ENCODE measurements at regions not wholly inside any gene's neighbourhood (a gene's known extent, or its start where the extent isn't known, plus 50 kb on each side); places are given as distances from the start of the nearest gene placed in this dataset.

DNA sequence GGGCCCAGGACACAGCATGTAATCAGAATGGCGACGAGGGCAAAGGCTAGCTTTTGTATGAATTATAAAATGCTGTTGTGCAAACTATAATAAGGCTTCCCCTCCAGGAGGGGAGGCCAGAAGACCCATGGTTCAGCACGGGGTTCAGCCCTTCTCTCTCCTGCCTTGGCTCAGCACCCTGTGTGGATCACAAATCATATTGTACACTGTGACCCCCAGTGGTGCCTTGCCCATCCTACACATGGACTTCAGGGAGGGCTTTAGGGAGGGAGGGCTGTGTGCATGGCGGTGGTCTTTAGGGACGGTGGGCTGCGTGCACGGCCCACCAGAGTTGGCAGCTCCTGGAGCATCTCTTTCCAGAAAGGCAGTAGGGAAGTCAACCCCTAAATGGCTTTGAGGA lies 120.8 kb upstream of the TNR start:
- H4K12ac ChIP-seq (ENCODE audit: low read depth, low read length), result no peak overlapping the region
- H3K18ac ChIP-seq (ENCODE audit: low read length), result no peak overlapping the region
- H2AK5ac ChIP-seq (ENCODE audit: low read length), result no peak overlapping the region
- no peak for DNase-seq
- no peak overlapping the region for H3K9ac ChIP-seq (ENCODE audit: low read length)
- no peaks in the 10 kb centered on the region for H3K9me3 ChIP-seq (ENCODE audit: insufficient read depth, low read depth, low read length)
- no CpG with 5 or more reads among the region's 7 CpGs for WGBS (ENCODE audit: extremely low coverage, insufficient coverage, insufficient read length)
- peaks cover 11 to 19% of the 10 kb centered on the region in 2 experiments for H3K4me1 ChIP-seq (ENCODE audit: control insufficient read depth in 1 of 2, insufficient read depth in 2 of 2, low read length in 2 of 2)
- no peak overlapping the region for H2BK120ac ChIP-seq (ENCODE audit: insufficient read depth, low read length, poor library complexity)
- H3K36me3 ChIP-seq (ENCODE audit: control insufficient read depth in 1 of 2, insufficient read depth in 2 of 2, low read length in 2 of 2), result no peaks in the 10 kb centered on the region
- H3K79me2 ChIP-seq (ENCODE audit: control insufficient read depth, insufficient read depth, low read length, poor library complexity), result no peaks in the 10 kb centered on the region
- H3K4ac ChIP-seq (ENCODE audit: low read depth, low read length), result no peak overlapping the region
- no peak overlapping the region for H3K27ac ChIP-seq (ENCODE audit: low read depth, low read length)
- H3K4me2 ChIP-seq (ENCODE audit: low read length), result no peak overlapping the region
- H3K14ac ChIP-seq (ENCODE audit: low read length), result no peak overlapping the region
- H2BK5ac ChIP-seq (ENCODE audit: low read depth, low read length, poor library complexity), result no peak overlapping the region
- H3K79me1 ChIP-seq (ENCODE audit: low read length), result no peaks in the 10 kb centered on the region
- H4K91ac ChIP-seq (ENCODE audit: low read depth, low read length), result no peak overlapping the region
- no peak overlapping the region for H2BK12ac ChIP-seq (ENCODE audit: low read length)
- H3K23ac ChIP-seq (ENCODE audit: low read length), result no peak overlapping the region
- H3K27me3 ChIP-seq (ENCODE audit: insufficient read depth, low read length), result no peaks in the 10 kb centered on the region
- H2AFZ ChIP-seq (ENCODE audit: insufficient read depth, low read length, poor library complexity), result no peak overlapping the region
- no peak overlapping the region for H4K8ac ChIP-seq (ENCODE audit: low read depth, low read length)
- no peak overlapping the region for H3K4me3 ChIP-seq (ENCODE audit: low read depth, low read length)

DNA sequence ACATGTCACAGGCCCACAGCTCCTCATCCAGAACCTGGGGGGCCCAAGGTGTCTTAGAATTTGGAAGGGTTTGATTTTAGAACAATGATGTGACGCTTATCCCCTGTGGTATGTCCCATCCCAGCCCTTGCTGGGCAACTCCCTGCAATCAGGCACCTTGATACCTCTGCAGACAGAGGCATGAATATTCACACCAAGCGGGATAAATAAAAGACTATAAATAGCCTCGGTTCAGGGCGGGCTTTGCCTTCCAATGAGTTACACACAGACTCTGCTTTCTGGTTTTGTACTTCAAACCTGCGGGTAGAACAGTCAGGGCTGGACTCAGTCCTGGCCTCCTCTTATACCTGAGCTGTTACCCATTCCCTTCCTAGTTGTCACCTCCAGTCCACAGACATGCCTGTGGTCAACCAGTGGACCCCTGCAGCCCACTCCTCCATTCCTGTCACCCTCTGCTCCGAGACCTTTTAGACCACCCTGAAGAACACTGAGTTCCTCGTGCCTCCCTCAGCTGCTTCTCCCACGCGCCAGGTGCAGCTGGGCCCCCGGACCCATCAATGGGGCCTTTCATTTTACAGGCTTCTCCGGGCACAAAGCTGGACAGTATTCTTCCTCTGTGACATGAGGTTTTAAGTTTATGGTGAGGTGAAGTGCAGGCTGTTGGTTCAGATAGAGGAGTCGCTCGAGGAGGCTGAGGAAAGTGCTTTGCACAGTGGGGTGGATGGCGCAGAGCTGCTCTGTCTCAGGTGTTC lies 120.1 kb upstream of the TNR start:
- Histone ChIP-seq H3K36me3 (ENCODE audit: control insufficient read depth in 1 of 2, insufficient read depth in 2 of 2, low read length in 2 of 2) (no peaks in the 10 kb centered on the region), H3K23ac (ENCODE audit: low read length) (no peak overlapping the region), H3K18ac (ENCODE audit: low read length) (no peak overlapping the region), H4K12ac (ENCODE audit: low read depth, low read length) (no peak overlapping the region), H3K27me3 (ENCODE audit: insufficient read depth, low read length) (no peaks in the 10 kb centered on the region), H3K27ac (ENCODE audit: low read depth, low read length) (no peak overlapping the region), H2AK5ac (ENCODE audit: low read length) (no peak overlapping the region), H2BK120ac (ENCODE audit: insufficient read depth, low read length, poor library complexity) (no peak overlapping the region), H3K14ac (ENCODE audit: low read length) (no peak overlapping the region), H3K9ac (ENCODE audit: low read length) (no peak overlapping the region), H4K91ac (ENCODE audit: low read depth, low read length) (no peak overlapping the region), H2BK12ac (ENCODE audit: low read length) (no peak overlapping the region), H3K4me3 (ENCODE audit: low read depth, low read length) (no peak overlapping the region), H3K79me2 (ENCODE audit: control insufficient read depth, insufficient read depth, low read length, poor library complexity) (no peaks in the 10 kb centered on the region), H4K8ac (ENCODE audit: low read depth, low read length) (no peak overlapping the region), H2BK5ac (ENCODE audit: low read depth, low read length, poor library complexity) (no peak overlapping the region), H3K9me3 (ENCODE audit: insufficient read depth, low read depth, low read length) (no peaks in the 10 kb centered on the region), H3K4me1 (ENCODE audit: control insufficient read depth in 1 of 2, insufficient read depth in 2 of 2, low read length in 2 of 2) (peaks cover 11 to 19% of the 10 kb centered on the region in 2 experiments), H3K4me2 (ENCODE audit: low read length) (no peak overlapping the region), H3K4ac (ENCODE audit: low read depth, low read length) (no peak overlapping the region), H2AFZ (ENCODE audit: insufficient read depth, low read length, poor library complexity) (no peak overlapping the region), H3K79me1 (ENCODE audit: low read length) (no peaks in the 10 kb centered on the region)
- DNase-seq, result no peak
- WGBS (ENCODE audit: extremely low coverage, insufficient coverage, insufficient read length), result no CpG with 5 or more reads among the region's 14 CpGs

DNA sequence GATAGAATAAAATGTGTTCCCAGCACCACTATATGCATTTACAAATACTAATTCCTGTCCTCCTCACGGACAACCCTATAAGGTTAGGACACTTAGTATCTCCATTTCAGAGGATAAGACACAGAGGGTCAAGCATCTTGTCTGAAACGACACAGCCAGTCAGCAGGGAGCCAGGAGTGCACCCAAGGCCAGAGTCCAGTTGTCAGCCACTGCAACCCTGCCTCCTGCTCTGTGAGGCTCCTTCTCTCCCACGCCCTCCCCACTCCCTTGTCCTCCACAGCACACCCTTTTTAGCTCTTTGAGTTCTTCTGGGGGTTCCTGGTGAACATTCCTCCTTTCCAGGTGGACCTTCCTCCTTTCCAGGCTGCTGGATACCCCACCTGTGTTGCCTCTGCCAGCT lies 119.0 kb upstream of the TNR start:
- Histone ChIP-seq H3K18ac (ENCODE audit: low read length) (no peak overlapping the region), H3K9ac (ENCODE audit: low read length) (no peak overlapping the region), H4K91ac (ENCODE audit: low read depth, low read length) (no peak overlapping the region), H3K36me3 (ENCODE audit: control insufficient read depth in 1 of 2, insufficient read depth in 2 of 2, low read length in 2 of 2) (no peaks in the 10 kb centered on the region), H3K4me2 (ENCODE audit: low read length) (no peak overlapping the region), H3K4me3 (ENCODE audit: low read depth, low read length) (no peak overlapping the region), H2AFZ (ENCODE audit: insufficient read depth, low read length, poor library complexity) (no peak overlapping the region), H2BK5ac (ENCODE audit: low read depth, low read length, poor library complexity) (no peak overlapping the region), H3K79me2 (ENCODE audit: control insufficient read depth, insufficient read depth, low read length, poor library complexity) (no peaks in the 10 kb centered on the region), H3K4ac (ENCODE audit: low read depth, low read length) (no peak overlapping the region), H4K8ac (ENCODE audit: low read depth, low read length) (no peak overlapping the region), H2AK5ac (ENCODE audit: low read length) (no peak overlapping the region), H3K23ac (ENCODE audit: low read length) (no peak overlapping the region), H3K9me3 (ENCODE audit: insufficient read depth, low read depth, low read length) (no peaks in the 10 kb centered on the region), H2BK120ac (ENCODE audit: insufficient read depth, low read length, poor library complexity) (no peak overlapping the region), H3K27ac (ENCODE audit: low read depth, low read length) (no peak overlapping the region), H3K14ac (ENCODE audit: low read length) (no peak overlapping the region), H4K12ac (ENCODE audit: low read depth, low read length) (no peak overlapping the region), H3K27me3 (ENCODE audit: insufficient read depth, low read length) (no peaks in the 10 kb centered on the region), H3K79me1 (ENCODE audit: low read length) (no peaks in the 10 kb centered on the region), H3K4me1 (ENCODE audit: control insufficient read depth in 1 of 2, insufficient read depth in 2 of 2, low read length in 2 of 2) (peaks cover 11 to 19% of the 10 kb centered on the region in 2 experiments), H2BK12ac (ENCODE audit: low read length) (no peak overlapping the region)
- DNase-seq, result no peak
- WGBS (ENCODE audit: extremely low coverage, insufficient coverage, insufficient read length), result no CpG with 5 or more reads among the region's 3 CpGs

DNA sequence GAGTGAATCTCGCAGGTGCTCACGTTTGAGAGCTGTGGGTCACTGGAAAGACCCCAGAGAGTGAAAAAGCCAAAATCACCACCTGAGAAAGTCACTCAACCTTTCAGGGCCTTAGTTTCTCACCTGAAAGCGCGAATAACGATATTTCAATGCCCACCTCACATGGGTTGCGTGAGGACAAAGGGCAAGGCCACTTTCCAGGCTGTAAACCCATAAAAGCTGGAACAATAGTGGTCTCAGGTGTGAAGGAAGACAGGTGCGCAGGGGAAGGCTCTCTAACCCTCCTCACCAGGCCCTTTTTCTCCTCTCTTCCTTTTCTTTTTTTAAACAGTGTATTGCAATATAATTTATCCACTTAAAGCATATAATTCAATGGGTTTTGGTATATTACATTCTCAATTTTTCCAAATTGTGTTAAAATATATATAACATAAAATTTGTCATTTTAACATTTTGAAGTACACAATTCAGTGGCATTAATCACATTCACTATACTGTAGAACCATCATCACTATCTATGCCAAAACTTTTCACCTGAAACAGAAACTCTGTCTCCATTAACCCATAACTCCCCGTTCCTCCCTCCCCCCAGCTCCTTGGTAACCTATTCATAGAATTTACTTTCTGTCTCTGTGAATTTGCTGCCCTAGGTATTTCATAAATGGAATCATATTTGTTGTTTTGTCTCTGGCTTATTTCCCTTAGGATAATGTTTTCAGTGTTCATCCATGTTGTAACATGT lies 118.4 kb upstream of the TNR start:
- H2BK120ac ChIP-seq (ENCODE audit: insufficient read depth, low read length, poor library complexity), result no peak overlapping the region
- no CpG with 5 or more reads among the region's 8 CpGs for WGBS (ENCODE audit: extremely low coverage, insufficient coverage, insufficient read length)
- H3K4me3 ChIP-seq (ENCODE audit: low read depth, low read length), result no peak overlapping the region
- H3K9ac ChIP-seq (ENCODE audit: low read length), result no peak overlapping the region
- H3K18ac ChIP-seq (ENCODE audit: low read length), result no peak overlapping the region
- no peak overlapping the region for H4K91ac ChIP-seq (ENCODE audit: low read depth, low read length)
- H3K27ac ChIP-seq (ENCODE audit: low read depth, low read length), result no peak overlapping the region
- no peak overlapping the region for H3K14ac ChIP-seq (ENCODE audit: low read length)
- no peaks in the 10 kb centered on the region for H3K79me2 ChIP-seq (ENCODE audit: control insufficient read depth, insufficient read depth, low read length, poor library complexity)
- H3K79me1 ChIP-seq (ENCODE audit: low read length), result no peaks in the 10 kb centered on the region
- no peak overlapping the region for H2BK12ac ChIP-seq (ENCODE audit: low read length)
- H3K36me3 ChIP-seq (ENCODE audit: control insufficient read depth in 1 of 2, insufficient read depth in 2 of 2, low read length in 2 of 2), result no peaks in the 10 kb centered on the region
- peaks cover 11 to 19% of the 10 kb centered on the region in 2 experiments for H3K4me1 ChIP-seq (ENCODE audit: control insufficient read depth in 1 of 2, insufficient read depth in 2 of 2, low read length in 2 of 2)
- no peak overlapping the region for H4K12ac ChIP-seq (ENCODE audit: low read depth, low read length)
- H3K27me3 ChIP-seq (ENCODE audit: insufficient read depth, low read length), result no peaks in the 10 kb centered on the region
- no peak overlapping the region for H2BK5ac ChIP-seq (ENCODE audit: low read depth, low read length, poor library complexity)
- H3K4me2 ChIP-seq (ENCODE audit: low read length), result no peak overlapping the region
- no peak overlapping the region for H3K4ac ChIP-seq (ENCODE audit: low read depth, low read length)
- H3K23ac ChIP-seq (ENCODE audit: low read length), result no peak overlapping the region
- H4K8ac ChIP-seq (ENCODE audit: low read depth, low read length), result no peak overlapping the region
- no peak for DNase-seq
- no peak overlapping the region for H2AFZ ChIP-seq (ENCODE audit: insufficient read depth, low read length, poor library complexity)
- H2AK5ac ChIP-seq (ENCODE audit: low read length), result no peak overlapping the region
- no peaks in the 10 kb centered on the region for H3K9me3 ChIP-seq (ENCODE audit: insufficient read depth, low read depth, low read length)
